ENCODE measurements at regions not wholly inside any gene's neighbourhood (a gene's known extent, or its start where the extent isn't known, plus 50 kb on each side); places are given as distances from the start of the nearest gene placed in this dataset.

GRCh38 chr5:133716532-133717183, 104.3 kb upstream of the FSTL4 start:
- no peak for DNase-seq (ENCODE audit: low read depth)
- H3K4me3 ChIP-seq (ENCODE audit: low read depth, low read length), result no peak overlapping the region
- TF ChIP-seq, protein P1, sequence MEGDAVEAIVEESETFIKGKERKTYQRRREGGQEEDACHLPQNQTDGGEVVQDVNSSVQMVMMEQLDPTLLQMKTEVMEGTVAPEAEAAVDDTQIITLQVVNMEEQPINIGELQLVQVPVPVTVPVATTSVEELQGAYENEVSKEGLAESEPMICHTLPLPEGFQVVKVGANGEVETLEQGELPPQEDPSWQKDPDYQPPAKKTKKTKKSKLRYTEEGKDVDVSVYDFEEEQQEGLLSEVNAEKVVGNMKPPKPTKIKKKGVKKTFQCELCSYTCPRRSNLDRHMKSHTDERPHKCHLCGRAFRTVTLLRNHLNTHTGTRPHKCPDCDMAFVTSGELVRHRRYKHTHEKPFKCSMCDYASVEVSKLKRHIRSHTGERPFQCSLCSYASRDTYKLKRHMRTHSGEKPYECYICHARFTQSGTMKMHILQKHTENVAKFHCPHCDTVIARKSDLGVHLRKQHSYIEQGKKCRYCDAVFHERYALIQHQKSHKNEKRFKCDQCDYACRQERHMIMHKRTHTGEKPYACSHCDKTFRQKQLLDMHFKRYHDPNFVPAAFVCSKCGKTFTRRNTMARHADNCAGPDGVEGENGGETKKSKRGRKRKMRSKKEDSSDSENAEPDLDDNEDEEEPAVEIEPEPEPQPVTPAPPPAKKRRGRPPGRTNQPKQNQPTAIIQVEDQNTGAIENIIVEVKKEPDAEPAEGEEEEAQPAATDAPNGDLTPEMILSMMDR (IDR thresholded peaks at IDR 0.05; ENCODE audit: control insufficient read depth, extremely low read depth, insufficient read depth), result no peak

GRCh38 chr5:133715616-133716015, 103.3 kb upstream of the FSTL4 start:
- no peak for DNase-seq (ENCODE audit: low read depth)
- H3K4me3 ChIP-seq (ENCODE audit: low read depth, low read length), result no peak overlapping the region
- TF ChIP-seq, protein P1 (IDR thresholded peaks at IDR 0.05; ENCODE audit: control insufficient read depth, extremely low read depth, insufficient read depth), result no peak

DNA sequence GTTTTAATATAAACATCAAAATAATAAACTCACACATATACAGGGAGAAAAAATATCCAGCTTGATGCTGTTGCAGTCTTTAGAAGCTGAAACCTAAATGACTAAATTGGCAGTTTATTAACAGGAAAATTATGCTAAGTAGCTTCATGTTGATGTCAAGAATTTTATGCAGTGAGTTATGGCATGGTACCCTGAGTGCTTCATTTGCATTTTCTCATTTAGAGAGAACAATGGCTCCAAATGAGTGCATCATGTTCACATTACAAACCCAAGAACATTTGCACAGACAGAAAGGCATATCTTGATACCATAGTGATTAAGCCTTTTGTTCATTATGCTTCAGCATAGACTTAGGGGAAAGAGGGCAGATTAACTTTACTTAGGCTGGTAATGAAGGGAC, 102.9 kb upstream of the FSTL4 start:
- no peak overlapping the region for H3K4me3 ChIP-seq (ENCODE audit: low read depth, low read length)
- TF ChIP-seq, protein P1 (IDR thresholded peaks at IDR 0.05; ENCODE audit: control insufficient read depth, extremely low read depth, insufficient read depth), result no peak
- DNase-seq (ENCODE audit: low read depth), result no peak

DNA sequence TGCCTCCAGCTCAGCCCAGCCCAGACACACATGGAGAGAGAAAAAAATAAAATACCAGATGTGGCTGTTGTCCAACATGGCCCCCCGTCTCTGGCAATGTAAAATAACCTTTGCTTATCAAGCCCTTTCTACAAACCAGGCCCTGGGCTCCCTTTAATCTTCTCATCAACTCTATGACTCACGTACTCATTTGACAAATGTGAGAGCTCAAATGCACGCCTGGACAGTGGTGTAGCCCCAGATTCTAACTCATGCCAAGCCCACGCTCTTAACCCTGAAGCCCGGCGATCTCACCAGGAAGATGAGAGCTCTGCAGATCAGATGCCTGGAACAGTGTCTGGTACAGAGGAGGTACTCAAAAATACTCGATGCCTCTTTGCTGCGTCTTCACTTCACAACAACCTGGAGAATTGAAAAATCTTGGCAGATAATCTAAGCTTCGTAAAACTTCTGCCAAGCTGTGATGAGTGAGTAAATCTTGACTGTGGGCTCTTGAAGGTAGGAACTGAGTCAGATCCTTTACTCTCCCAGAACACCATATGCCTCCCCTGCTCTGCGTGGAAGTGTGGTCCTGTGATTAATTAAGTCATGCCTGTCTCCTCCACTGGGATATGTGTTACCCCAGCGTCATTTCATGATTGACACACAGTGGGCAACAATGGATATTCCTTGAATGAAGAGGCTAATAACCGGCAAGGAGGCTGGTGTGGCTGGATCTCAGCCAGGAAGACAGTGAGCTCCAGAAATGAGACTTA, 102.0 kb upstream of the FSTL4 start:
- no peak for DNase-seq (ENCODE audit: low read depth)
- H3K4me3 ChIP-seq (ENCODE audit: low read depth, low read length), result no peak overlapping the region
- TF ChIP-seq, protein P1 (IDR thresholded peaks at IDR 0.05; ENCODE audit: control insufficient read depth, extremely low read depth, insufficient read depth), result no peak

GRCh38 chr5:133713751-133714150, 101.4 kb upstream of the FSTL4 start:
- TF ChIP-seq, protein P1 (IDR thresholded peaks at IDR 0.05; ENCODE audit: control insufficient read depth, extremely low read depth, insufficient read depth), result no peak
- no peak for DNase-seq (ENCODE audit: low read depth)
- no peak overlapping the region for H3K4me3 ChIP-seq (ENCODE audit: low read depth, low read length)

- no peak for DNase-seq (ENCODE audit: low read depth)
- TF ChIP-seq, protein P1 (IDR thresholded peaks at IDR 0.05; ENCODE audit: control insufficient read depth, extremely low read depth, insufficient read depth), result no peak
These were observed 100.9 kb upstream of the FSTL4 start for GRCh38 chr5:133713209-133713608.

More at GRCh38 chr5:133713209-133713608, 100.9 kb upstream of the FSTL4 start:
- H3K4me3 ChIP-seq (ENCODE audit: low read depth, low read length), result no peak overlapping the region

Data from LNCaP clone FGC (cell line).